IPS-NIHi7 (cell line): ENCODE measurements at regions not wholly inside any gene's neighbourhood (a gene's known extent, or its start where the extent isn't known, plus 50 kb on each side); places are given as distances from the start of the nearest gene placed in this dataset.
"Not testable (repeated sequence)": the region's sequence is repeated elsewhere in the genome, so short reads cannot be mapped to it uniquely, and the experiment has no call there.

Experiments
- DNase-seq: peaks from one replicate; pipeline ENCODE4 v3.0.0; 2012; ENCODE audit warnings: mixed read lengths; ENCODE audit errors: extremely low spot score

- DNase-seq, result no peak
These were observed 125.6 kb upstream of the GMNC start for GRCh38 chr3:190988102-190988501.

DNA sequence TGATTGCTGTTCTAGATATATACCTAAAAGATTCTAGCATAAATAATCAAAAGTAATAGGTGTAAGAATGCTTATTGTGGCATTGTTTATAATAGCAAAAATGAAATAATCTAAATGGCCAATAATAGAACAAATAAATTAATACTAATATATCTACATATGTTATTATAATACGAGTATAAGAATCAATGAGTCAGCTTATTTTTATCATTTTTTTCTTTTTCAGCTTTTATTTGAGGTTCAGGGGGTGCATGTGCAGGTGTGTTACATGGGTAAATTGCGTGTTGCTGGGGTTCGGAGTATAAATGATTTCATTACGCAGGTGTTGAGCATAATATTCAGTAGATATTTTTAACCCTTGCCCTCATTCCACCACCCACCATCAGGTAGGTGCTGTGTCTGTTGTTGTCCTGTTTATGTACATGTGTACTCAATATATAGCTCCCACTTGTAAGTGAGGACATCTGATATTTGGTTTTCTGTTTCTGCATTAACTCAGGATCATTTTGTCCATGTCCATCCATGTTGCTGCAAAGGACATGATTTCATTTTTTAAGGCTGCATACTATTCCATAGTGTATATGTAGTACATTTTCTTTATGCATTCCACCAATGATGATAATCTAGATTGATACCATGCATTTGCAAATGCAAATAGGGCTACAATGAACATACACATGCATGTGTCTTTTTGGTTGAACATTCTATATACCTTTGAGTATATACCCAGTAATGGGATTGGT is 122.2 kb upstream of the GMNC start:
- DNase-seq, result no peak

DNA sequence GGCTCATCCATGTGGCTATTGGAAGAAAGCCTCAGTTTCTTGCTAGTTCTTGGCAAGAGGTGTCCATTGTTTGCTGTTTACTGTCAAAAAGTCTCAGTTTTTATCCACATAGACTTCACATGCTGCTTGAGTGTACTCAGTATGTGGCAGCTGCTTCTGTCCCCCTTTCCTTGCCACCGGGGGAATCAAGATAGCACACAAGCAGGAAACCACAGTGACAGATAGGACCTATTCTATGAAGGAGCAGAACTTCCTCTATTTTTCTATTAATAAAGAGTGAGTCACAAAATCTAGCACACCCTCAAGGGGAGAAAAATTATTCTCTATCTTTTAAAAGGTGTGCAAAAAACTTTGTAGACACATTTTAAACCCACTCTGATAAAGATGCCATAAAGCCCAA is 121.4 kb upstream of the GMNC start:
- DNase-seq, result no peak

DNA sequence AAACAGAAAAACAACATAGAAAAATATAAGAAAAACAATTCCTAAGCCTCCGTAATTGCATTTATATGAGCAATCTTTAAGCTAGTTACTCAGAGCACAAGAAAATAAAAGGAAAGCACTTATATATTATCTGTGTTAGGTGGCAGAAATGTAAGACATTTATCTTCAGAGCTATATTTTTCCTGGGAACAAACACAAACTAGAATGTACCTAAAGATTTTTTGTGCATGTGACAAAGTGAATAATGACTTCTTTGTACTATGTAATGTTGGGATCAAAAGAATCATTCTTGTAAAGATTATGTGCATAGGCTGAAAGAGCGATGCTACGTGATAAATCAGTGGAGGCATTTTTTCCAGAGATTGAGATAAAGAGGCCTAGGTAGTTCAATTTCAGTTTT is 111.3 kb upstream of the GMNC start:
- DNase-seq, result no peak

- no peak for DNase-seq
These were observed 110.4 kb upstream of the GMNC start for GRCh38 chr3:190972840-190973270.

- no peak for DNase-seq
These were observed 109.7 kb upstream of the GMNC start for GRCh38 chr3:190972196-190972595.

DNA sequence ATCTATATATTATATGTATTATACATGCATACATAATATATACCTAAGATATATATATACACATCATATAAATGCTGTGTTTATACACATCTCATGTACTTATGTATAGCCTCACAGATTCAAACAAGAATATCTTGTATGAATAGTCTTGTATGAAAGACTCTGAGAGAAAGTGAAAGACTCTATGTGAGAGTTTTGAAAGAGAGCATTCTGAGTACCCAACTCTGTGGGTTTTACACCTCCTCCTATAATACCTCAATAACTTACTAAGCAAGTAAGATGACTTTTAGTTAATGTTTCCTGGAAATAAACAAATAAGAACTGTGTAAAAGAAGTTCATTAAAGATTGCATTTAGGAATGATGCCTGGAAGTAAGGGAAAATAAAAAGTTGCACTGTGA is 108.1 kb upstream of the GMNC start:
- DNase-seq, result no peak

- peak; percentile 26 for DNase-seq
These were observed 106.1 kb upstream of the GMNC start for GRCh38 chr3:190968616-190969015.

DNA sequence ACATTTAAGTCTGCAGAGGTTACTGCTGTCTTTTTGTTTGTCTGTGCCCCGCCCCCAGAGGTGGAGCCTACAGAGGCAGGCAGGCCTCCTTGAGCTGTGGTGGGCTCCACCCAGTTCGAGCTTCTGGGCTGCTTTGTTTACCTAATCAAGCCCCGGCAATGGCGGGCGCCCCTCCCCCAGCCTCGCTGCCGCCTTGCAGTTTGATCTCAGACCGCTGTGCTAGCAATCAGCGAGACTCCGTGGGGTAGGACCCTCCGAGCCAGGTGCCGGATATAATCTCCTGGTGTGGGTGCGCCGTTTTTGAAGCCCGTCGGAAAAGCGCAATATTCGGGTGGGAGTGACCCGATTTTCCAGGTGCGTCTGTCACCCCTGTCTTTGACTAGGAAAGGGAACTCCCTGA is 102.4 kb upstream of the GMNC start:
- not testable (repeated sequence) for DNase-seq

- no peak for DNase-seq
These were observed 96.6 kb upstream of the GMNC start for GRCh38 chr3:190959077-190959476.

DNA sequence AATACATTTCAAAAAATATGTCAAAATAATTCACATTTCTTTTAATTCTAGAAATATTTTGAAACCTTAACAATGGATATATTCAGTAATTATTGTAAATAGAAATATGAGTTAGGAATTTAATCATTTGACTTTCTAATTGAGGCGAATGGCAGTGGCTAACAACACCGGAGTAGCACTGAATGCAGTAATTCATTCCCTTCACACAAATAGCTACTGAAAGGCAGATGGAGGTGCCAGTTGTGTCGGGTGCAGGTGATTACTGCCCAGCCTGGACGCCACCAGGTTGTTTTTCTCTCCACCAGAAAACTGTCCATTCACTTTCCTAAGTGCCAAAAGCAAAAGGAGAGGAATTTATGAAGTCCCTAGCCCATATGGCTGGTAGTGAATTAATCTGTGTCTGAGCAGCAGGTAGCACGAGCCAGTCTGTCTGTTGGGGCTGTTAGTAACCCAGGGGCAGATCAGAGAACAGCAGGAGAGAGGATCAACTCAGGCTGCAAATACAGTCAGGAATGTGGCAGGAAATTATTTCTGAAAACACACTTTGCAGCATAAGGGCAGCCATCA is 79.3 kb upstream of the GMNC start:
- DNase-seq, result peak; percentile 23

DNA sequence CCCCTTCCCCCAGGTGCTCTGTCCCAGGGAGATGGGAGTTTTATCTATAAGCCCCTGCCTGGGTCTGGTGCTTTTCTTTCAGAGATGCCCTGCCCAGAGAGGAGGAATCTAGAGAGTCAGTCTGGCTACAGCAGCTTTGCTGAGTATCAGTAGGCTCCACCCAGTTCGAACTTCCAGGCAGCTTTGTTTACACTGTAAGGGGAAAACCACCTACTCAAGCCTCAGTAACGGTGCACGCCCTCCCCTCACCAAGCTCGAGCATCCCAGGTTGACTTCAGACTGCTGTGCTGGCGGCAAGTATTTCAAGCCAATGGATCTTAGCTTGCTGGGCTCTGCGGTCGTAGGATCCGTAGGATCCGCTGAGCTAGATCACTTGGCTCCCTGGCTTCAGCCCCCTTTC is 72.1 kb upstream of the GMNC start:
- peak; percentile 14 for DNase-seq

- DNase-seq, result no peak
These were observed 64.1 kb upstream of the GMNC start for GRCh38 chr3:190926619-190927018.

DNA sequence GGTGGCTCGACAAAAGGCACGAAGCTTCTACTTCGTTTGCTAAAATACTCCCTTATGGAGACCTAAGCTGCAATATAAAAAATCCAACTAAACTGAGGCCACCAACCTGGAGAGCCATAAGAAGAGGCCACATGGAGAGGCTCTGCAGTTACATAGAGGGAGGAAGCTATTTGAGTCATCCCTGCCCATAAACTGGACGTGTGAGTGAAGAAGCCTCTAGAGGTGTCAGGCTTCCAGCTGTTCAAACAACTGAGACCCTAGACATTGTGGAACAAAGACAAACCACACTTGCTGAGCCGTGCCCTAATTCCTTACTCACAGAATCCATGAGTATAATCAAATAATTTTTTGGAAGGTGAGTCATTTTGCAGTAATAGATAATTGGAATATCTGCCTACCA is 50.2 kb upstream of the GMNC start:
- no peak for DNase-seq
